ENCODE measurements at regions not wholly inside any gene's neighbourhood (a gene's known extent, or its start where the extent isn't known, plus 50 kb on each side); places are given as distances from the start of the nearest gene placed in this dataset.

GRCh38 chr3:146827836-146828235 is 222.7 kb upstream of the PLSCR5 start:
- Mint-ChIP-seq H3K27ac (no peak overlapping the region), H3K36me3 (ENCODE audit: low read depth) (no peaks in the 10 kb centered on the region), H3K27me3 (ENCODE audit: low read depth, poor library complexity) (peaks cover 4% of the 10 kb centered on the region), H3K4me1 (no peaks in the 10 kb centered on the region), H3K9me3 (no peaks in the 10 kb centered on the region), H3K4me3 (no peak overlapping the region)
- TF ChIP-seq, protein P1, sequence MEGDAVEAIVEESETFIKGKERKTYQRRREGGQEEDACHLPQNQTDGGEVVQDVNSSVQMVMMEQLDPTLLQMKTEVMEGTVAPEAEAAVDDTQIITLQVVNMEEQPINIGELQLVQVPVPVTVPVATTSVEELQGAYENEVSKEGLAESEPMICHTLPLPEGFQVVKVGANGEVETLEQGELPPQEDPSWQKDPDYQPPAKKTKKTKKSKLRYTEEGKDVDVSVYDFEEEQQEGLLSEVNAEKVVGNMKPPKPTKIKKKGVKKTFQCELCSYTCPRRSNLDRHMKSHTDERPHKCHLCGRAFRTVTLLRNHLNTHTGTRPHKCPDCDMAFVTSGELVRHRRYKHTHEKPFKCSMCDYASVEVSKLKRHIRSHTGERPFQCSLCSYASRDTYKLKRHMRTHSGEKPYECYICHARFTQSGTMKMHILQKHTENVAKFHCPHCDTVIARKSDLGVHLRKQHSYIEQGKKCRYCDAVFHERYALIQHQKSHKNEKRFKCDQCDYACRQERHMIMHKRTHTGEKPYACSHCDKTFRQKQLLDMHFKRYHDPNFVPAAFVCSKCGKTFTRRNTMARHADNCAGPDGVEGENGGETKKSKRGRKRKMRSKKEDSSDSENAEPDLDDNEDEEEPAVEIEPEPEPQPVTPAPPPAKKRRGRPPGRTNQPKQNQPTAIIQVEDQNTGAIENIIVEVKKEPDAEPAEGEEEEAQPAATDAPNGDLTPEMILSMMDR (IDR thresholded peaks at IDR 0.05): no peak
- no peak for DNase-seq

DNA sequence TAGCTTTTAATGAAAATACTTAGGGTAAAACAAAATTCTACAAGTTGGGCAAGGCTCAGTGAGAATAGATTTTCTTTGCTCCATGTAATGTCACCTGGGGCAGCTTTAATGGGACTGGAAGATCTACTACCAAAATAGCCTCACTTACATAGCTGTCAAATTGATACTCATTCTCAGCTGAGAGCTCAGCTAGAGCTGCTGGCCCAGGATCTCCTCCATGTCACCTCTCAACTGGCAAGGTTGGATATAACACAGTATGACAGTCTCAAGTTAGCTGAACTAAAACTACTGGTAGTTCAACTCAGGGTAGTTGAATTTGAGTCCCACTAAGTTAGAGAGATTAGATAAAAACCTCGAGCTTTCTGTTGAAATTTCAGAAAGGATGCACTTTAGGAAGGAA is 218.5 kb upstream of the PLSCR5 start:
- Mint-ChIP-seq H3K36me3 (ENCODE audit: low read depth) (no peaks in the 10 kb centered on the region), H3K27me3 (ENCODE audit: low read depth, poor library complexity) (peaks cover 4% of the 10 kb centered on the region), H3K4me1 (peaks cover 4% of the 10 kb centered on the region), H3K27ac (no peak overlapping the region), H3K4me3 (no peak overlapping the region), H3K9me3 (no peaks in the 10 kb centered on the region)
- TF ChIP-seq, protein P1 (IDR thresholded peaks at IDR 0.05): no peak
- DNase-seq: no peak

DNA sequence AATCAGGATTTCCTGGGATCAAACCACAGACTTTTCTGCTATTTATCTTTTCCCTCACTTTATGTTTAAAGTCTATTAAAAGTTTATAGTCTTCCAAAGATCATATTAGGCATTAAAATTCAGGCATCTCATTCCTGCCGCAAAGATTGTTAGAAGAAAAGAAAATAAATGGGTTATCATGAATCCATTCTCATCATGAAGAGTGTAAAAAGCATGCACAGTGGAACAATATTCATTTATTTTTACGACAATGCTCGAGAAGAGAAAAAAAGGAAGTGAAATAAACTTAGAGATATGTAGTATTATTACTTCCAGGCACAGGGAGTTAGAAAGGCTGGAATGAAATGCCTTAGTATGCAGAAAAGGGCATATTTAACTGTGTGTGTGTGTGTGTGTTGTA is 213.7 kb upstream of the PLSCR5 start:
- Mint-ChIP-seq H3K9me3 (no peaks in the 10 kb centered on the region), H3K4me1 (peaks cover 21% of the 10 kb centered on the region), H3K36me3 (ENCODE audit: low read depth) (no peaks in the 10 kb centered on the region), H3K27ac (no peak overlapping the region), H3K4me3 (no peak overlapping the region), H3K27me3 (ENCODE audit: low read depth, poor library complexity) (no peaks in the 10 kb centered on the region)
- TF ChIP-seq, protein P1 (IDR thresholded peaks at IDR 0.05): no peak
- DNase-seq: no peak

GRCh38 chr3:146818301-146818700 is 213.2 kb upstream of the PLSCR5 start:
- Mint-ChIP-seq H3K4me1 (peaks cover 25% of the 10 kb centered on the region), H3K27ac (no peak overlapping the region)
- TF ChIP-seq, protein P1 (IDR thresholded peaks at IDR 0.05): no peak

GRCh38 chr3:146817704-146818103 is 212.6 kb upstream of the PLSCR5 start:
- Mint-ChIP-seq H3K4me3 (no peak overlapping the region), H3K9me3 (no peaks in the 10 kb centered on the region), H3K36me3 (ENCODE audit: low read depth) (no peaks in the 10 kb centered on the region), H3K27me3 (ENCODE audit: low read depth, poor library complexity) (no peaks in the 10 kb centered on the region), H3K27ac (no peak overlapping the region), H3K4me1 (peaks cover 28% of the 10 kb centered on the region)
- no peak for DNase-seq
- TF ChIP-seq, protein P1 (IDR thresholded peaks at IDR 0.05): no peak

More at GRCh38 chr3:146818301-146818700, 213.2 kb upstream of the PLSCR5 start:
- H3K9me3 Mint-ChIP-seq: no peaks in the 10 kb centered on the region
- H3K27me3 Mint-ChIP-seq (ENCODE audit: low read depth, poor library complexity): no peaks in the 10 kb centered on the region
- H3K4me3 Mint-ChIP-seq: no peak overlapping the region
- no peak for DNase-seq
- no peaks in the 10 kb centered on the region for H3K36me3 Mint-ChIP-seq (ENCODE audit: low read depth)

GRCh38 chr3:146814601-146815315 is 209.6 kb upstream of the PLSCR5 start:
- Mint-ChIP-seq H3K27me3 (ENCODE audit: low read depth, poor library complexity) (no peaks in the 10 kb centered on the region), H3K36me3 (ENCODE audit: low read depth) (no peaks in the 10 kb centered on the region), H3K9me3 (no peaks in the 10 kb centered on the region), H3K27ac (no peak overlapping the region), H3K4me3 (no peak overlapping the region), H3K4me1 (peaks cover 28% of the 10 kb centered on the region)
- no peak for DNase-seq
- TF ChIP-seq, protein P1 (IDR thresholded peaks at IDR 0.05): no peak

Data from nephron progenitor cell (in vitro differentiated cells).